IMR-90 (cell line): ENCODE measurements at regions not wholly inside any gene's neighbourhood (a gene's known extent, or its start where the extent isn't known, plus 50 kb on each side); places are given as distances from the start of the nearest gene placed in this dataset.
A peak's percentile ranks its signal among the peaks of the same experiment; 100 is the strongest.

Experiments
- ATAC-seq: fragments of 200-7000 bp; cut with Tn5 transposase; 2 replicates; pipeline ENCODE4 v1.9.1; 2020; ENCODE audit warnings: low read depth, mild to moderate bottlenecking, moderate library complexity
- BruUV-seq: library from RNA; stranded (reverse); fragments of 400-500 nt; replicated peaks from 2 replicates; lab custom pipeline; 2021; lab: Mats Ljungman, UMichigan
- CTCF ChIA-PET: fragments of 300-600 bp; formaldehyde crosslinking; extraction: SDS; loops from one replicate; lab custom pipeline; 2021; ENCODE audit warnings: antibody characterized with exemption; lab: Yijun Ruan, JAX
- POLR2A ChIA-PET: fragments of 300-600 bp; sonication (Branson Sonifier 250); formaldehyde crosslinking; loops from one replicate; lab custom pipeline; 2022; ENCODE audit warnings: antibody characterized with exemption; ENCODE audit not compliant: unreplicated experiment; lab: Charles Lee
- DNase-seq: peaks from one replicate; pipeline ENCODE4 v3.0.0; 2013
- H2AFZ ChIP-seq: replicated peaks from 2 replicates; pipeline ENCODE3; 2013; ENCODE audit warnings: low read length, mild to moderate bottlenecking; ENCODE audit not compliant: poor library complexity
- H2AK5ac ChIP-seq: 2 replicates; pipeline ENCODE4 v1.6.1; 2013; ENCODE audit warnings: low read depth, low read length, inconsistent platforms
- H2AK9ac ChIP-seq: replicated peaks from 2 replicates; pipeline ENCODE3; 2013; ENCODE audit warnings: mild to moderate bottlenecking, low read depth, low read length, moderate library complexity; ENCODE audit not compliant: poor library complexity
- H2BK120ac ChIP-seq: 2 replicates; pipeline ENCODE4 v1.6.1; 2013; ENCODE audit warnings: low read depth, low read length, inconsistent platforms
- H2BK15ac ChIP-seq: 3 replicates; pipeline ENCODE4 v1.6.1; 2013; ENCODE audit warnings: low read depth, low read length, inconsistent platforms
- H2BK20ac ChIP-seq: 2 replicates; pipeline ENCODE4 v1.6.1; 2013; ENCODE audit warnings: low read depth, mild to moderate bottlenecking, inconsistent platforms, low read length, moderate library complexity
- H2BK5ac ChIP-seq: 2 replicates; pipeline ENCODE4 v1.6.1; 2013; ENCODE audit warnings: mild to moderate bottlenecking, low read depth, low read length, inconsistent platforms; ENCODE audit not compliant: poor library complexity, severe bottlenecking
- H3K14ac ChIP-seq: replicated peaks from 2 replicates; pipeline ENCODE4 v1.6.1; 2013; ENCODE audit warnings: low read depth, low read length, inconsistent platforms
- H3K18ac ChIP-seq: 2 replicates; pipeline ENCODE4 v1.6.1; 2013; ENCODE audit warnings: low read depth, low read length, control low read depth
- H3K23ac ChIP-seq: 2 replicates; pipeline ENCODE4 v1.6.1; 2013; ENCODE audit warnings: low read depth, low read length, inconsistent platforms
- H3K27ac ChIP-seq: 2 replicates; pipeline ENCODE4 v1.5.1; 2013; ENCODE audit warnings: mild to moderate bottlenecking, control low read depth, low read length; ENCODE audit not compliant: insufficient read depth
- H3K27me3 ChIP-seq: 2 replicates; pipeline ENCODE4 v1.6.1; 2013; ENCODE audit warnings: low read length; ENCODE audit not compliant: control insufficient read depth, insufficient read depth
- H3K36me3 ChIP-seq: 2 replicates; pipeline ENCODE4 v1.6.1; 2013; ENCODE audit warnings: low read length, mixed read lengths; ENCODE audit not compliant: control insufficient read depth, insufficient read depth
- H3K4ac ChIP-seq: 2 replicates; pipeline ENCODE4 v1.6.1; 2013; ENCODE audit warnings: low read depth, low read length, inconsistent platforms
- H3K4me1 ChIP-seq: 2 replicates; pipeline ENCODE4 v1.6.1; 2013; ENCODE audit warnings: low read length, mixed read lengths; ENCODE audit not compliant: control insufficient read depth, insufficient read depth
- H3K4me2 ChIP-seq: 2 replicates; pipeline ENCODE4 v1.6.1; 2013; ENCODE audit warnings: low read depth, mild to moderate bottlenecking, control low read depth, low read length, moderate library complexity
- H3K4me3 ChIP-seq: 2 replicates; pipeline ENCODE4 v1.5.1; 2013; ENCODE audit warnings: low read depth, mild to moderate bottlenecking, control low read depth, low read length, moderate library complexity; ENCODE audit not compliant: insufficient read depth
- H3K56ac ChIP-seq: 2 replicates; pipeline ENCODE4 v1.6.1; 2013; ENCODE audit warnings: low read length, inconsistent platforms; ENCODE audit not compliant: insufficient read depth; ENCODE audit errors: extremely low read depth
- H3K79me1 ChIP-seq, 2 experiments: 2 replicates each; pipeline ENCODE4 v1.6.1; 2013; ENCODE audit warnings: low read length in 2 of 2, inconsistent platforms in 1 of 2, low read depth in 1 of 2
- H3K9ac ChIP-seq: 2 replicates; pipeline ENCODE4 v1.6.1; 2013; ENCODE audit warnings: low read depth, low read length, control low read depth
- H3K9me1 ChIP-seq: 2 replicates; pipeline ENCODE4 v1.6.1; 2013; ENCODE audit warnings: low read length, inconsistent platforms; ENCODE audit not compliant: insufficient read depth
- H3K9me3 ChIP-seq: 2 replicates; pipeline ENCODE4 v1.6.1; 2013; ENCODE audit warnings: low read length; ENCODE audit not compliant: control insufficient read depth, insufficient read depth
- H4K20me1 ChIP-seq: 2 replicates; pipeline ENCODE4 v1.6.1; 2013; ENCODE audit warnings: low read length, inconsistent platforms; ENCODE audit not compliant: insufficient read depth
- H4K5ac ChIP-seq: 2 replicates; pipeline ENCODE4 v1.6.1; 2013; ENCODE audit warnings: mild to moderate bottlenecking, low read depth, low read length, control low read depth
- H4K8ac ChIP-seq, 2 experiments: 2 replicates each; pipeline ENCODE4 v1.6.1; 2013; ENCODE audit warnings: low read depth in 2 of 2, low read length in 2 of 2, control low read depth in 1 of 2, inconsistent platforms in 1 of 2
- H4K91ac ChIP-seq: 2 replicates; pipeline ENCODE4 v1.6.1; 2013; ENCODE audit warnings: low read depth, low read length, inconsistent platforms; ENCODE audit not compliant: insufficient read depth
- BHLHE40 ChIP-seq: fragments of 150-350 bp; IDR thresholded peaks from 2 replicates; pipeline ENCODE4 v1.6.1; 2016; ENCODE audit warnings: mild to moderate bottlenecking, low read depth, low read length
- CEBPB ChIP-seq: IDR thresholded peaks from 2 replicates; pipeline ENCODE4 v1.6.1; 2012; ENCODE audit warnings: low read depth, low read length, improper control_type of control experiment
- FOS ChIP-seq: fragments of 150-350 bp; IDR thresholded peaks from 2 replicates; pipeline ENCODE4 v1.6.1; 2016; ENCODE audit warnings: low read depth, low read length
- MAFK ChIP-seq: IDR thresholded peaks from 2 replicates; pipeline ENCODE4 v1.6.1; 2012; ENCODE audit warnings: low read depth, low read length, improper control_type of control experiment
- MXI1 ChIP-seq: IDR thresholded peaks from 2 replicates; pipeline ENCODE4 v1.6.1; 2012; ENCODE audit warnings: low read depth, mild to moderate bottlenecking, low read length, moderate library complexity, borderline replicate concordance
- NFE2L2 ChIP-seq: fragments of 150-350 bp; IDR thresholded peaks from 2 replicates; pipeline ENCODE4 v1.6.1; 2016; ENCODE audit warnings: low read depth, mild to moderate bottlenecking, low read length
- POLR2A ChIP-seq: IDR thresholded peaks from 2 replicates; pipeline ENCODE4 v1.6.1; 2012; ENCODE audit warnings: mild to moderate bottlenecking, low read depth, low read length
- RAD21 ChIP-seq: IDR thresholded peaks from 2 replicates; pipeline ENCODE4 v1.6.1; 2012; ENCODE audit warnings: low read length, improper control_type of control experiment
- RCOR1 ChIP-seq: IDR thresholded peaks from 2 replicates; pipeline ENCODE4 v1.6.1; 2012; ENCODE audit warnings: mild to moderate bottlenecking, low read length, improper control_type of control experiment; ENCODE audit not compliant: insufficient replicate concordance
- RFX5 ChIP-seq: IDR thresholded peaks from 2 replicates; pipeline ENCODE4 v1.8.0; 2012; ENCODE audit warnings: low read depth, mild to moderate bottlenecking, low read length, moderate library complexity
- SMC3 ChIP-seq: fragments of 150-350 bp; IDR thresholded peaks from 2 replicates; pipeline ENCODE4 v1.6.1; 2016; ENCODE audit warnings: low read depth, mild to moderate bottlenecking, antibody characterized with exemption, low read length, moderate library complexity
- WGBS, 2 experiments: methylation state at CpG; one replicate each; pipeline versions ENCODE4 v1.1.5 to v1.1.7; 2013; ENCODE audit warnings: missing lambda C conversion rate in 2 of 2; ENCODE audit not compliant: insufficient read length in 1 of 2; ENCODE audit errors: extremely low coverage in 2 of 2; 5-methylcytosine and 5-hydroxymethylcytosine counted together
- dilution Hi-C: fragments of 300-500 bp; cut with HindIII; formaldehyde crosslinking; loops from one replicate; pipeline ENCODE4 v1.14.3; 2018; ENCODE audit warnings: low sequenced_read_pairs; ENCODE audit not compliant: unreplicated experiment
- in situ Hi-C: fragments of 300-500 bp; cut with MboI; formaldehyde crosslinking; loops from 3 replicates; pipeline ENCODE4 v1.14.3; 2019; ENCODE audit warnings: low sequenced_read_pairs, inconsistent platforms, mixed read lengths
- intact Hi-C: fragments of 100-400 bp; cut with micrococcal nuclease; formaldehyde crosslinking; loops from 2 replicates; pipeline ENCODE4 v1.10.0; 2022
- TF ChIP-seq, protein P1 (sequence below): fragments of 150-350 bp; IDR thresholded peaks from 2 replicates; pipeline ENCODE4 v1.6.1; 2017; ENCODE audit warnings: mild to moderate bottlenecking, antibody characterized with exemption, low read length, low read depth
- TF ChIP-seq, protein P2 (sequence below): conservative IDR thresholded peaks from 2 replicates; pipeline ENCODE4 v1.5.1; 2012; ENCODE audit warnings: mild to moderate bottlenecking, low read depth, low read length, improper control_type of control experiment
- TF ChIP-seq, protein P3 (sequence below): fragments of 150-350 bp; IDR thresholded peaks from 2 replicates; pipeline ENCODE4 v1.6.1; 2016; ENCODE audit warnings: low read depth, mild to moderate bottlenecking, low read length, moderate library complexity, borderline replicate concordance

DNA sequence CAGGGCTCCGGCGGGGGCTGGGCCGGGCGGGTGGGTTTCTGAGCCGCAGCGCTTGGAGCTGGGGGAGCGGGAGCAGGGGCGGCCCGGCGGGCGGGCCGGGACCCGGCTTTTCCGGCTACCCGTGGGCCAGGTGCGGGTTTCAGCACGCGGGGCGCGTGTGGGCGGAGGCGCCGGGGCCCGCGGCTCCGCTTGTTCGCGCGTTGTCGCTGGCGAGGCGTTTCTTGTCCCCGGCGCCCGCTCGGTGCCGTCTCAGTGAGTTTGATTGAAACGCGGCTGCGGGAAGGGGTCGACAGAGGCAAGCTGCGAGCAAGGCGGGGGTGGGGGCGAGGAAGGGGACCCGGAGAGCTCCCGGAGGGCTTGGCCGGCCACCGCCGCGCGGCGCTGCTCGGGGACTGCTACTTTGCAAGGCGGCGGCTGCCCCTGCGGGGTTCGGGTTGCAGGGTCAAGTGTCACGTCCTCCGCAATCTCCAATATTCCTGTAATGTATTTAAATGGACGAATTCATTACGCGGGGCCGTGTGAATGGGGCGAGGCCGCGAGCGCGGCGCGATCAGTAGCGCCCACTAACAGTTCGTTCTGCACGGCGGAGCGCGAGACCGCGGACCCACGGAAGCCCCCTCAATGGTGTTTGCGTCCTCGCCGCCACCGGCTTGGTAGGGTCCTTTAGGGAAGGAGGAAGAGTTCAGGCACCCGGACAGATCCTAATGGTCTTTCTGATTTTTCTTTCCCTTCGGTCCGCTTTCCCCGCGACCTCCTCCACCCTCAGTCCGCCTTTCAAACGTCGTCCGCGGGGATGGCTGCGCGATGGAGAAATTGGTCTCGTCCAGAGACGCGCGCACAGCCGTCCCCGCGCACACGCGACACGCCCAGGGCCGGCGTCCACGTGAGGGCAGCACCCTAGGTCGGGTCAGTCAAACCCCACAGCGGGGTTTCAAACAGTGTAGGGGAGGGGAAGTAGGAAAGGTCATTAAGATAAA lies 76.9 kb downstream of the INSIG1 start:
- Histone ChIP-seq H2BK5ac (no peak overlapping the region), H3K9ac (no peak overlapping the region), H3K23ac (no peak overlapping the region), H2BK20ac (no peak overlapping the region), H3K56ac (no peak overlapping the region), H2AK5ac (no peak overlapping the region), H4K20me1 (no peaks in the 10 kb centered on the region; the same call in 1 of the 2 replicates), H4K91ac (no peak overlapping the region), H4K5ac (no peak overlapping the region), H3K27me3 (peaks cover 87% of the 10 kb centered on the region), H4K8ac (no peak overlapping the region), H3K4me2 (no peak overlapping the region; the same call in 1 of the 2 replicates), H3K4me1 (peaks cover 2% of the 10 kb centered on the region; the same call in 1 of the 2 replicates), H2AFZ (peak overlapping the region; percentile 47), H3K4me3 (no peak overlapping the region), H2AK9ac (no peak overlapping the region), H3K4ac (no peak overlapping the region), H3K18ac (no peak overlapping the region), H3K14ac (no peak overlapping the region), H3K9me3 (peaks cover 8% of the 10 kb centered on the region; the same call in 1 of the 2 replicates), H3K9me1 (no peaks in the 10 kb centered on the region), H3K36me3 (no peaks in the 10 kb centered on the region), H3K27ac (no peak overlapping the region), H2BK120ac (no peak overlapping the region), H3K79me1 (no peaks in the 10 kb centered on the region), H2BK15ac (no peak overlapping the region)
- ChIA-PET POLR2A (no interaction called here), CTCF (interaction anchor here (0.5 kb wide), 1 partner anchor 92 kb away, joined by 3 read pairs; no protein-coding TSS in a partner anchor)
- DNase-seq: no peak
- WGBS, 2 experiments: 2% methylated on average over 17 of the region's 110 CpGs; no CpG with 5 or more reads in 1 of the 2 experiments
- dilution Hi-C loops: no loop called here
- in situ Hi-C loops: loop anchor here (25.0 kb wide), 1 partner anchor 388 kb away; no protein-coding TSS in a partner anchor
- intact Hi-C loops: loop anchor here (10.0 kb wide), 2 partner anchors 80 to 370 kb away; partner anchors contain the start of genes EN2 and PAXIP1
- BruUV-seq: no TSS peak
- ATAC-seq: no peak
- no peak for TF ChIP-seq POLR2A
- TF ChIP-seq SMC3: no peak
- TF ChIP-seq RCOR1: no peak
- TF ChIP-seq, protein P1, sequence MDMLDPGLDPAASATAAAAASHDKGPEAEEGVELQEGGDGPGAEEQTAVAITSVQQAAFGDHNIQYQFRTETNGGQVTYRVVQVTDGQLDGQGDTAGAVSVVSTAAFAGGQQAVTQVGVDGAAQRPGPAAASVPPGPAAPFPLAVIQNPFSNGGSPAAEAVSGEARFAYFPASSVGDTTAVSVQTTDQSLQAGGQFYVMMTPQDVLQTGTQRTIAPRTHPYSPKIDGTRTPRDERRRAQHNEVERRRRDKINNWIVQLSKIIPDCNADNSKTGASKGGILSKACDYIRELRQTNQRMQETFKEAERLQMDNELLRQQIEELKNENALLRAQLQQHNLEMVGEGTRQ: no peak
- TF ChIP-seq MXI1: no peak
- no peak for TF ChIP-seq RAD21
- no peak for TF ChIP-seq FOS
- TF ChIP-seq MAFK: no peak
- TF ChIP-seq, protein P2, sequence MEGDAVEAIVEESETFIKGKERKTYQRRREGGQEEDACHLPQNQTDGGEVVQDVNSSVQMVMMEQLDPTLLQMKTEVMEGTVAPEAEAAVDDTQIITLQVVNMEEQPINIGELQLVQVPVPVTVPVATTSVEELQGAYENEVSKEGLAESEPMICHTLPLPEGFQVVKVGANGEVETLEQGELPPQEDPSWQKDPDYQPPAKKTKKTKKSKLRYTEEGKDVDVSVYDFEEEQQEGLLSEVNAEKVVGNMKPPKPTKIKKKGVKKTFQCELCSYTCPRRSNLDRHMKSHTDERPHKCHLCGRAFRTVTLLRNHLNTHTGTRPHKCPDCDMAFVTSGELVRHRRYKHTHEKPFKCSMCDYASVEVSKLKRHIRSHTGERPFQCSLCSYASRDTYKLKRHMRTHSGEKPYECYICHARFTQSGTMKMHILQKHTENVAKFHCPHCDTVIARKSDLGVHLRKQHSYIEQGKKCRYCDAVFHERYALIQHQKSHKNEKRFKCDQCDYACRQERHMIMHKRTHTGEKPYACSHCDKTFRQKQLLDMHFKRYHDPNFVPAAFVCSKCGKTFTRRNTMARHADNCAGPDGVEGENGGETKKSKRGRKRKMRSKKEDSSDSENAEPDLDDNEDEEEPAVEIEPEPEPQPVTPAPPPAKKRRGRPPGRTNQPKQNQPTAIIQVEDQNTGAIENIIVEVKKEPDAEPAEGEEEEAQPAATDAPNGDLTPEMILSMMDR: no peak
- no peak for TF ChIP-seq BHLHE40
- TF ChIP-seq, protein P3, sequence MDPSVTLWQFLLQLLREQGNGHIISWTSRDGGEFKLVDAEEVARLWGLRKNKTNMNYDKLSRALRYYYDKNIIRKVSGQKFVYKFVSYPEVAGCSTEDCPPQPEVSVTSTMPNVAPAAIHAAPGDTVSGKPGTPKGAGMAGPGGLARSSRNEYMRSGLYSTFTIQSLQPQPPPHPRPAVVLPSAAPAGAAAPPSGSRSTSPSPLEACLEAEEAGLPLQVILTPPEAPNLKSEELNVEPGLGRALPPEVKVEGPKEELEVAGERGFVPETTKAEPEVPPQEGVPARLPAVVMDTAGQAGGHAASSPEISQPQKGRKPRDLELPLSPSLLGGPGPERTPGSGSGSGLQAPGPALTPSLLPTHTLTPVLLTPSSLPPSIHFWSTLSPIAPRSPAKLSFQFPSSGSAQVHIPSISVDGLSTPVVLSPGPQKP: no peak
- TF ChIP-seq NFE2L2: no peak
- no peak for TF ChIP-seq CEBPB
- no peak for TF ChIP-seq RFX5
